ENCODE measurements at regions not wholly inside any gene's neighbourhood (a gene's known extent, or its start where the extent isn't known, plus 50 kb on each side); places are given as distances from the start of the nearest gene placed in this dataset.

GRCh38 chr20:55031971-55032370 is 556.6 kb downstream of the DOK5 start:
- no peak for TF ChIP-seq EZH2 (IDR thresholded peaks at IDR 0.05; ENCODE audit: borderline replicate concordance, insufficient read depth, low read depth, low read length, poor library complexity, severe bottlenecking)
- TF ChIP-seq, protein P1, sequence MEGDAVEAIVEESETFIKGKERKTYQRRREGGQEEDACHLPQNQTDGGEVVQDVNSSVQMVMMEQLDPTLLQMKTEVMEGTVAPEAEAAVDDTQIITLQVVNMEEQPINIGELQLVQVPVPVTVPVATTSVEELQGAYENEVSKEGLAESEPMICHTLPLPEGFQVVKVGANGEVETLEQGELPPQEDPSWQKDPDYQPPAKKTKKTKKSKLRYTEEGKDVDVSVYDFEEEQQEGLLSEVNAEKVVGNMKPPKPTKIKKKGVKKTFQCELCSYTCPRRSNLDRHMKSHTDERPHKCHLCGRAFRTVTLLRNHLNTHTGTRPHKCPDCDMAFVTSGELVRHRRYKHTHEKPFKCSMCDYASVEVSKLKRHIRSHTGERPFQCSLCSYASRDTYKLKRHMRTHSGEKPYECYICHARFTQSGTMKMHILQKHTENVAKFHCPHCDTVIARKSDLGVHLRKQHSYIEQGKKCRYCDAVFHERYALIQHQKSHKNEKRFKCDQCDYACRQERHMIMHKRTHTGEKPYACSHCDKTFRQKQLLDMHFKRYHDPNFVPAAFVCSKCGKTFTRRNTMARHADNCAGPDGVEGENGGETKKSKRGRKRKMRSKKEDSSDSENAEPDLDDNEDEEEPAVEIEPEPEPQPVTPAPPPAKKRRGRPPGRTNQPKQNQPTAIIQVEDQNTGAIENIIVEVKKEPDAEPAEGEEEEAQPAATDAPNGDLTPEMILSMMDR (IDR thresholded peaks at IDR 0.05): no peak
